Ovary (tissue), 3 donors: ENCODE measurements at regions not wholly inside any gene's neighbourhood (a gene's known extent, or its start where the extent isn't known, plus 50 kb on each side); places are given as distances from the start of the nearest gene placed in this dataset.

Experiments
- EP300 ChIP-seq: sonication (generic); formaldehyde crosslinking; IDR thresholded peaks from one replicate; pipeline ENCODE4 v1.6.1; 2017; ENCODE audit warnings: antibody characterized with exemption
- POLR2A ChIP-seq: fragments of 450-650 bp; IDR thresholded peaks from one replicate; pipeline ENCODE4 v1.6.1; 2017; ENCODE audit warnings: antibody characterized with exemption, mild to moderate bottlenecking, moderate library complexity
- TF ChIP-seq, protein P1 (sequence below), 3 donors: fragments of 450-650 bp in 2 of 3; fragments of 200-600 bp in 1 of 3; IDR thresholded peaks; one replicate each; pipeline versions ENCODE4 v1.5.1 to v1.8.0; 2016 to 2022; ENCODE audit warnings: antibody characterized with exemption in 3 of 3, mild to moderate bottlenecking in 1 of 3
- donor health status: DM: no; HTN: no; CAD: no.

- TF ChIP-seq, protein P1, sequence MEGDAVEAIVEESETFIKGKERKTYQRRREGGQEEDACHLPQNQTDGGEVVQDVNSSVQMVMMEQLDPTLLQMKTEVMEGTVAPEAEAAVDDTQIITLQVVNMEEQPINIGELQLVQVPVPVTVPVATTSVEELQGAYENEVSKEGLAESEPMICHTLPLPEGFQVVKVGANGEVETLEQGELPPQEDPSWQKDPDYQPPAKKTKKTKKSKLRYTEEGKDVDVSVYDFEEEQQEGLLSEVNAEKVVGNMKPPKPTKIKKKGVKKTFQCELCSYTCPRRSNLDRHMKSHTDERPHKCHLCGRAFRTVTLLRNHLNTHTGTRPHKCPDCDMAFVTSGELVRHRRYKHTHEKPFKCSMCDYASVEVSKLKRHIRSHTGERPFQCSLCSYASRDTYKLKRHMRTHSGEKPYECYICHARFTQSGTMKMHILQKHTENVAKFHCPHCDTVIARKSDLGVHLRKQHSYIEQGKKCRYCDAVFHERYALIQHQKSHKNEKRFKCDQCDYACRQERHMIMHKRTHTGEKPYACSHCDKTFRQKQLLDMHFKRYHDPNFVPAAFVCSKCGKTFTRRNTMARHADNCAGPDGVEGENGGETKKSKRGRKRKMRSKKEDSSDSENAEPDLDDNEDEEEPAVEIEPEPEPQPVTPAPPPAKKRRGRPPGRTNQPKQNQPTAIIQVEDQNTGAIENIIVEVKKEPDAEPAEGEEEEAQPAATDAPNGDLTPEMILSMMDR (IDR thresholded peaks at IDR 0.05): no peak
- TF ChIP-seq POLR2A (no peak), EP300 (no peak)
Measured at GRCh38 chr5:158074597-158074991, 215.6 kb upstream of the CLINT1 start.
